Peyer's patch (tissue), 4 donors: ENCODE measurements at regions not wholly inside any gene's neighbourhood (a gene's known extent, or its start where the extent isn't known, plus 50 kb on each side); places are given as distances from the start of the nearest gene placed in this dataset.

Experiments used
- DNase-seq, 3 donors: peaks; one replicate each; pipeline ENCODE4 v3.0.0-alpha.2; 2017 to 2019
- H3K27ac ChIP-seq, 4 donors: fragments of 200-600 bp; sonication (generic); one replicate each; pipeline ENCODE4 v1.5.1; 2016 to 2019
- H3K27me3 ChIP-seq, 2 donors: fragments of 200-600 bp; sonication (generic); one replicate each; pipeline ENCODE4 v1.5.1; 2019
- H3K36me3 ChIP-seq, 3 donors: fragments of 200-600 bp; sonication (generic); one replicate each; pipeline ENCODE4 v1.5.1; 2016 to 2019
- H3K4me1 ChIP-seq, 4 donors: fragments of 200-600 bp; sonication (generic); one replicate each; pipeline ENCODE4 v1.5.1; 2016 to 2019
- H3K4me3 ChIP-seq, 4 donors: fragments of 200-600 bp; sonication (generic); 1 replicate in 3 of 4; 2 replicates in 1 of 4; pipeline ENCODE4 v1.5.1; 2016 to 2019; ENCODE audit warnings: mild to moderate bottlenecking in 1 of 4
- H3K9me3 ChIP-seq, 4 donors: fragments of 200-600 bp; sonication (generic); one replicate each; pipeline ENCODE4 v1.5.1; 2016 to 2019; ENCODE audit warnings: mild to moderate bottlenecking in 1 of 4
- CTCF ChIP-seq, 6 experiments: fragments of 450-650 bp in 4 of 6; fragments of 200-600 bp in 2 of 6; sonication (generic) in 1 of 6; IDR thresholded peaks; one replicate each; pipeline ENCODE4 v1.5.1; 2017 to 2019; ENCODE audit warnings: antibody characterized with exemption in 6 of 6, mild to moderate bottlenecking in 3 of 6, moderate library complexity in 1 of 6
- POLR2A ChIP-seq, 2 donors: fragments of 450-650 bp; IDR thresholded peaks; one replicate each; pipeline ENCODE4 v1.5.1; 2017; ENCODE audit warnings: antibody characterized with exemption in 2 of 2, mild to moderate bottlenecking in 2 of 2, moderate library complexity in 2 of 2

GRCh38 chr5:38078161-38078560 is 180.2 kb upstream of the EGFLAM start:
- Histone ChIP-seq H3K27ac (no peak overlapping the region), H3K9me3 (no peaks in the 10 kb centered on the region), H3K36me3 (no peaks in the 10 kb centered on the region), H3K4me1 (no peaks in the 10 kb centered on the region), H3K4me3 (no peak overlapping the region), H3K27me3 (no peaks in the 10 kb centered on the region)
- no peak for TF ChIP-seq CTCF (IDR thresholded peaks at IDR 0.05)
- TF ChIP-seq POLR2A (IDR thresholded peaks at IDR 0.05), result no peak
- no peak for DNase-seq

GRCh38 chr5:38077652-38078051 is 180.7 kb upstream of the EGFLAM start:
- Histone ChIP-seq H3K4me1 (no peaks in the 10 kb centered on the region), H3K4me3 (no peak overlapping the region)
- DNase-seq, result no peak

GRCh38 chr5:38071831-38072694 is 186.3 kb upstream of the EGFLAM start:
- no peaks in the 10 kb centered on the region for H3K27me3 ChIP-seq
- no peaks in the 10 kb centered on the region for H3K9me3 ChIP-seq
- no peak overlapping the region for H3K4me3 ChIP-seq
- no peak for DNase-seq
- H3K27ac ChIP-seq, result no peak overlapping the region
- H3K4me1 ChIP-seq, result no peaks in the 10 kb centered on the region
- TF ChIP-seq POLR2A (IDR thresholded peaks at IDR 0.05), result no peak
- TF ChIP-seq CTCF (IDR thresholded peaks at IDR 0.05), result no peak
- H3K36me3 ChIP-seq, result no peaks in the 10 kb centered on the region

More at GRCh38 chr5:38077652-38078051, 180.7 kb upstream of the EGFLAM start:
- no peaks in the 10 kb centered on the region for H3K36me3 ChIP-seq
- H3K27me3 ChIP-seq, result no peaks in the 10 kb centered on the region
- H3K9me3 ChIP-seq, result no peaks in the 10 kb centered on the region
- no peak overlapping the region for H3K27ac ChIP-seq
- TF ChIP-seq POLR2A (IDR thresholded peaks at IDR 0.05) (no peak), CTCF (IDR thresholded peaks at IDR 0.05) (no peak)

GRCh38 chr5:38070304-38070950 is 187.9 kb upstream of the EGFLAM start:
- H3K4me1 ChIP-seq, result no peaks in the 10 kb centered on the region

GRCh38 chr5:38069360-38069759 is 189.0 kb upstream of the EGFLAM start:
- H3K9me3 ChIP-seq, result no peaks in the 10 kb centered on the region
- no peak overlapping the region for H3K27ac ChIP-seq
- TF ChIP-seq CTCF (IDR thresholded peaks at IDR 0.05), result no peak
- no peak for TF ChIP-seq POLR2A (IDR thresholded peaks at IDR 0.05)
- H3K4me3 ChIP-seq, result no peak overlapping the region
- DNase-seq, result no peak
- no peaks in the 10 kb centered on the region for H3K36me3 ChIP-seq
- H3K27me3 ChIP-seq, result no peaks in the 10 kb centered on the region
- H3K4me1 ChIP-seq, result no peaks in the 10 kb centered on the region

More at GRCh38 chr5:38070304-38070950, 187.9 kb upstream of the EGFLAM start:
- TF ChIP-seq CTCF (IDR thresholded peaks at IDR 0.05), result no peak
- no peak for TF ChIP-seq POLR2A (IDR thresholded peaks at IDR 0.05)
- no peak overlapping the region for H3K27ac ChIP-seq
- no peaks in the 10 kb centered on the region for H3K36me3 ChIP-seq
- DNase-seq, result no peak
- H3K4me3 ChIP-seq, result no peak overlapping the region
- H3K27me3 ChIP-seq, result no peaks in the 10 kb centered on the region
- no peaks in the 10 kb centered on the region for H3K9me3 ChIP-seq
